Skeletal muscle tissue (tissue), 3 donors: ENCODE measurements at regions not wholly inside any gene's neighbourhood (a gene's known extent, or its start where the extent isn't known, plus 50 kb on each side); places are given as distances from the start of the nearest gene placed in this dataset.

ENCODE experiments used
- H3K27ac ChIP-seq: one replicate; pipeline ENCODE4 v1.7.0; 2013; ENCODE audit warnings: mild to moderate bottlenecking, low read depth, low read length, inconsistent platforms
- H3K27me3 ChIP-seq, 3 donors: one replicate each; pipeline ENCODE4 v1.7.0; 2013; ENCODE audit warnings: low read length in 3 of 3; ENCODE audit not compliant: control insufficient read depth in 3 of 3, insufficient read depth in 3 of 3
- H3K36me3 ChIP-seq, 3 donors: one replicate each; pipeline ENCODE4 v1.7.0; 2013; ENCODE audit warnings: low read length in 3 of 3; ENCODE audit not compliant: control insufficient read depth in 3 of 3, insufficient read depth in 3 of 3
- H3K4me1 ChIP-seq, 3 donors: one replicate each; pipeline ENCODE4 v1.7.0; 2013; ENCODE audit warnings: low read length in 3 of 3, mild to moderate bottlenecking in 3 of 3; ENCODE audit not compliant: control insufficient read depth in 3 of 3, insufficient read depth in 3 of 3
- H3K4me3 ChIP-seq, 3 donors: one replicate each; pipeline ENCODE4 v1.7.0; 2013; ENCODE audit warnings: low read length in 3 of 3
- H3K9ac ChIP-seq, 3 donors: one replicate each; pipeline ENCODE4 v1.7.0; 2013; ENCODE audit warnings: low read length in 3 of 3, mild to moderate bottlenecking in 3 of 3, moderate library complexity in 2 of 3, low read depth in 1 of 3
- H3K9me3 ChIP-seq, 3 donors: one replicate each; pipeline ENCODE4 v1.7.0; 2013; ENCODE audit warnings: low read length in 3 of 3; ENCODE audit not compliant: control insufficient read depth in 3 of 3
- donor health status: Osteomylitis.

GRCh38 chr2:20132990-20133535 lies 81.6 kb upstream of the LAPTM4A start:
- Histone ChIP-seq H3K27me3 (peaks cover 5 to 20% (median 9%) of the 10 kb centered on the region in 3 donors), H3K4me3 (no peak overlapping the region), H3K36me3 (no peaks in the 10 kb centered on the region), H3K4me1 (no peaks in the 10 kb centered on the region), H3K9me3 (no peaks in the 10 kb centered on the region), H3K9ac (no peak overlapping the region), H3K27ac (no peak overlapping the region)

GRCh38 chr2:20130821-20131645 lies 79.6 kb upstream of the LAPTM4A start:
- no peaks in the 10 kb centered on the region for H3K9me3 ChIP-seq
- no peaks in the 10 kb centered on the region for H3K4me1 ChIP-seq
- no peaks in the 10 kb centered on the region for H3K36me3 ChIP-seq
- H3K27me3 ChIP-seq, result peaks cover 5 to 20% (median 9%) of the 10 kb centered on the region in 3 donors
- H3K4me3 ChIP-seq, result no peak overlapping the region
- no peak overlapping the region for H3K9ac ChIP-seq
- no peak overlapping the region for H3K27ac ChIP-seq

- peaks cover 0 to under 1% (median 0%) of the 10 kb centered on the region in 3 donors for H3K4me1 ChIP-seq
- H3K9me3 ChIP-seq, result no peaks in the 10 kb centered on the region
- peaks cover 4 to 19% (median 9%) of the 10 kb centered on the region in 3 donors for H3K27me3 ChIP-seq
- H3K9ac ChIP-seq, result no peak overlapping the region
- H3K27ac ChIP-seq, result no peak overlapping the region
- H3K36me3 ChIP-seq, result no peaks in the 10 kb centered on the region
- H3K4me3 ChIP-seq, result no peak overlapping the region
Observed at GRCh38 chr2:20130160-20130560, 78.7 kb upstream of the LAPTM4A start.

GRCh38 chr2:20129331-20130159 lies 78.1 kb upstream of the LAPTM4A start:
- no peaks in the 10 kb centered on the region for H3K36me3 ChIP-seq
- H3K4me3 ChIP-seq, result no peak overlapping the region
- peaks cover 0 to 2% (median 0%) of the 10 kb centered on the region in 3 donors for H3K4me1 ChIP-seq
- no peak overlapping the region for H3K27ac ChIP-seq
- H3K27me3 ChIP-seq, result peaks cover 0 to 13% (median 9%) of the 10 kb centered on the region in 3 donors
- no peak overlapping the region for H3K9ac ChIP-seq
- no peaks in the 10 kb centered on the region for H3K9me3 ChIP-seq

- Histone ChIP-seq H3K36me3 (no peaks in the 10 kb centered on the region), H3K4me3 (no peak overlapping the region), H3K9ac (no peak overlapping the region), H3K9me3 (no peaks in the 10 kb centered on the region), H3K27me3 (peaks cover 0 to 8% (median 4%) of the 10 kb centered on the region in 3 donors), H3K4me1 (peaks cover 0 to 2% (median 0%) of the 10 kb centered on the region in 3 donors), H3K27ac (no peak overlapping the region)
Observed at GRCh38 chr2:20128506-20129330, 77.3 kb upstream of the LAPTM4A start.

- H3K4me3 ChIP-seq, result no peak overlapping the region
- H3K9me3 ChIP-seq, result no peaks in the 10 kb centered on the region
- no peaks in the 10 kb centered on the region for H3K27me3 ChIP-seq
- H3K4me1 ChIP-seq, result peaks cover 0 to 2% (median 0%) of the 10 kb centered on the region in 3 donors
- no peak overlapping the region for H3K9ac ChIP-seq
- no peak overlapping the region for H3K27ac ChIP-seq
- no peaks in the 10 kb centered on the region for H3K36me3 ChIP-seq
Observed at GRCh38 chr2:20126469-20126868, 75.0 kb upstream of the LAPTM4A start.

GRCh38 chr2:20126040-20126439 lies 74.6 kb upstream of the LAPTM4A start:
- Histone ChIP-seq H3K27ac (no peak overlapping the region), H3K36me3 (no peaks in the 10 kb centered on the region), H3K4me3 (no peak overlapping the region), H3K4me1 (peaks cover 0 to 2% (median 0%) of the 10 kb centered on the region in 3 donors), H3K9me3 (no peaks in the 10 kb centered on the region), H3K9ac (no peak overlapping the region), H3K27me3 (no peaks in the 10 kb centered on the region)

- Histone ChIP-seq H3K27ac (no peak overlapping the region), H3K4me3 (no peak overlapping the region), H3K27me3 (no peaks in the 10 kb centered on the region)
Observed at GRCh38 chr2:20125616-20126015, 74.2 kb upstream of the LAPTM4A start.

GRCh38 chr2:20125164-20125563 lies 73.7 kb upstream of the LAPTM4A start:
- Histone ChIP-seq H3K9me3 (no peaks in the 10 kb centered on the region), H3K27ac (no peak overlapping the region), H3K4me1 (peaks cover 0 to 2% (median 0%) of the 10 kb centered on the region in 3 donors), H3K9ac (no peak overlapping the region), H3K36me3 (no peaks in the 10 kb centered on the region), H3K4me3 (no peak overlapping the region), H3K27me3 (no peaks in the 10 kb centered on the region)

More at GRCh38 chr2:20125616-20126015, 74.2 kb upstream of the LAPTM4A start:
- H3K9ac ChIP-seq, result no peak overlapping the region
- no peaks in the 10 kb centered on the region for H3K9me3 ChIP-seq
- peaks cover 0 to 2% (median 0%) of the 10 kb centered on the region in 3 donors for H3K4me1 ChIP-seq
- no peaks in the 10 kb centered on the region for H3K36me3 ChIP-seq
